ENCODE measurements at regions not wholly inside any gene's neighbourhood (a gene's known extent, or its start where the extent isn't known, plus 50 kb on each side); places are given as distances from the start of the nearest gene placed in this dataset.

- Histone ChIP-seq H2BK120ac (ENCODE audit: low read depth, low read length) (no peak overlapping the region), H3K4me3 (ENCODE audit: insufficient read depth, low read depth, low read length) (no peak overlapping the region), H3K4me1 (ENCODE audit: control insufficient read depth, insufficient read depth, low read length) (no peaks in the 10 kb centered on the region), H2BK20ac (ENCODE audit: low read depth, low read length) (no peak overlapping the region), H3K9me3 (ENCODE audit: control insufficient read depth, insufficient read depth, low read length) (peaks cover 3% of the 10 kb centered on the region; the same call in 1 of the 2 replicates), H3K14ac (replicated peaks; ENCODE audit: low read depth, low read length) (no peak overlapping the region), H4K20me1 (ENCODE audit: insufficient read depth, low read length) (no peaks in the 10 kb centered on the region), H3K27ac (ENCODE audit: insufficient read depth, low read length) (no peak overlapping the region), H3K36me3 (ENCODE audit: control insufficient read depth, insufficient read depth, low read length) (no peaks in the 10 kb centered on the region), H4K91ac (ENCODE audit: insufficient read depth, low read depth, low read length) (no peak overlapping the region), H4K5ac (ENCODE audit: low read depth, low read length) (no peak overlapping the region), H2AFZ (replicated peaks; ENCODE audit: low read length, poor library complexity) (no peak overlapping the region), H2AK5ac (ENCODE audit: low read depth, low read length) (no peak overlapping the region), H3K4ac (ENCODE audit: low read depth, low read length) (no peak overlapping the region), H3K4me2 (ENCODE audit: low read depth, low read length) (no peak overlapping the region), H2BK5ac (ENCODE audit: low read depth, low read length, poor library complexity, severe bottlenecking) (no peak overlapping the region), H4K8ac (ENCODE audit: low read depth in 2 of 2, low read length in 2 of 2) (no peak overlapping the region), H3K27me3 (ENCODE audit: control insufficient read depth, insufficient read depth, low read length) (no peaks in the 10 kb centered on the region), H2AK9ac (replicated peaks; ENCODE audit: low read depth, low read length, poor library complexity) (no peak overlapping the region), H2BK15ac (ENCODE audit: low read depth, low read length) (no peak overlapping the region), H3K56ac (ENCODE audit: extremely low read depth, insufficient read depth, low read length) (no peak overlapping the region), H3K18ac (ENCODE audit: low read depth, low read length) (no peak overlapping the region), H3K9ac (ENCODE audit: low read depth, low read length) (no peak overlapping the region), H3K9me1 (ENCODE audit: insufficient read depth, low read length) (no peaks in the 10 kb centered on the region), H3K23ac (ENCODE audit: low read depth, low read length) (no peak overlapping the region), H3K79me1 (ENCODE audit: low read depth in 1 of 2, low read length in 2 of 2) (no peaks in the 10 kb centered on the region)
- intact Hi-C loops (cut with micrococcal nuclease) (no loop called here), dilution Hi-C loops (cut with HindIII; ENCODE audit: low sequenced_read_pairs, unreplicated experiment) (no loop called here), in situ Hi-C loops (cut with MboI; ENCODE audit: low sequenced_read_pairs) (no loop called here)
- ATAC-seq (ENCODE audit: low read depth) = no peak
- no peak for TF ChIP-seq CEBPB (IDR thresholded peaks at IDR 0.05; ENCODE audit: low read depth, low read length)
- TF ChIP-seq, protein P1, sequence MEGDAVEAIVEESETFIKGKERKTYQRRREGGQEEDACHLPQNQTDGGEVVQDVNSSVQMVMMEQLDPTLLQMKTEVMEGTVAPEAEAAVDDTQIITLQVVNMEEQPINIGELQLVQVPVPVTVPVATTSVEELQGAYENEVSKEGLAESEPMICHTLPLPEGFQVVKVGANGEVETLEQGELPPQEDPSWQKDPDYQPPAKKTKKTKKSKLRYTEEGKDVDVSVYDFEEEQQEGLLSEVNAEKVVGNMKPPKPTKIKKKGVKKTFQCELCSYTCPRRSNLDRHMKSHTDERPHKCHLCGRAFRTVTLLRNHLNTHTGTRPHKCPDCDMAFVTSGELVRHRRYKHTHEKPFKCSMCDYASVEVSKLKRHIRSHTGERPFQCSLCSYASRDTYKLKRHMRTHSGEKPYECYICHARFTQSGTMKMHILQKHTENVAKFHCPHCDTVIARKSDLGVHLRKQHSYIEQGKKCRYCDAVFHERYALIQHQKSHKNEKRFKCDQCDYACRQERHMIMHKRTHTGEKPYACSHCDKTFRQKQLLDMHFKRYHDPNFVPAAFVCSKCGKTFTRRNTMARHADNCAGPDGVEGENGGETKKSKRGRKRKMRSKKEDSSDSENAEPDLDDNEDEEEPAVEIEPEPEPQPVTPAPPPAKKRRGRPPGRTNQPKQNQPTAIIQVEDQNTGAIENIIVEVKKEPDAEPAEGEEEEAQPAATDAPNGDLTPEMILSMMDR (conservative IDR thresholded peaks at IDR 0.05; ENCODE audit: low read depth, low read length) = no peak
- TF ChIP-seq RFX5 (IDR thresholded peaks at IDR 0.05; ENCODE audit: low read depth, low read length) = no peak
- TF ChIP-seq RAD21 (IDR thresholded peaks at IDR 0.05; ENCODE audit: low read length) = no peak
- TF ChIP-seq RCOR1 (IDR thresholded peaks at IDR 0.05; ENCODE audit: insufficient replicate concordance, low read length) = no peak
- TF ChIP-seq BHLHE40 (IDR thresholded peaks at IDR 0.05; ENCODE audit: low read depth, low read length) = no peak
- TF ChIP-seq POLR2A (IDR thresholded peaks at IDR 0.05; ENCODE audit: low read depth, low read length) = no peak
- TF ChIP-seq, protein P2, sequence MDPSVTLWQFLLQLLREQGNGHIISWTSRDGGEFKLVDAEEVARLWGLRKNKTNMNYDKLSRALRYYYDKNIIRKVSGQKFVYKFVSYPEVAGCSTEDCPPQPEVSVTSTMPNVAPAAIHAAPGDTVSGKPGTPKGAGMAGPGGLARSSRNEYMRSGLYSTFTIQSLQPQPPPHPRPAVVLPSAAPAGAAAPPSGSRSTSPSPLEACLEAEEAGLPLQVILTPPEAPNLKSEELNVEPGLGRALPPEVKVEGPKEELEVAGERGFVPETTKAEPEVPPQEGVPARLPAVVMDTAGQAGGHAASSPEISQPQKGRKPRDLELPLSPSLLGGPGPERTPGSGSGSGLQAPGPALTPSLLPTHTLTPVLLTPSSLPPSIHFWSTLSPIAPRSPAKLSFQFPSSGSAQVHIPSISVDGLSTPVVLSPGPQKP (IDR thresholded peaks at IDR 0.05; ENCODE audit: borderline replicate concordance, low read depth, low read length) = no peak
- TF ChIP-seq MXI1 (IDR thresholded peaks at IDR 0.05; ENCODE audit: borderline replicate concordance, low read depth, low read length) = no peak
- no peak for TF ChIP-seq MAFK (IDR thresholded peaks at IDR 0.05; ENCODE audit: low read depth, low read length)
- no peak for TF ChIP-seq USF2 (IDR thresholded peaks at IDR 0.05; ENCODE audit: low read depth, low read length)
- TF ChIP-seq CHD1 (IDR thresholded peaks at IDR 0.05; ENCODE audit: low read depth, low read length) = no peak
- no peak for TF ChIP-seq SMC3 (IDR thresholded peaks at IDR 0.05; ENCODE audit: low read depth, low read length)
- ChIA-PET POLR2A (ENCODE audit: unreplicated experiment) (no interaction called here), CTCF (no interaction called here)
- no TSS peak for BruUV-seq (replicated peaks)
- no peak for DNase-seq
- WGBS, 2 experiments (ENCODE audit: extremely low coverage in 2 of 2, insufficient read length in 1 of 2) = 92% methylated on average over 2 of the region's 3 CpGs; no CpG with 5 or more reads in 1 of the 2 experiments
Observed at GRCh38 chr20:60494476-60494875, 536.3 kb downstream of the CDH26 start.
